Heart left ventricle (tissue), 13 donors: ENCODE measurements at regions not wholly inside any gene's neighbourhood (a gene's known extent, or its start where the extent isn't known, plus 50 kb on each side); places are given as distances from the start of the nearest gene placed in this dataset.
"Not testable (repeated sequence)": the region's sequence is repeated elsewhere in the genome, so short reads cannot be mapped to it uniquely, and the experiment has no call there.

ENCODE experiments used
- POLR2A ChIP-seq, 2 donors: fragments of 450-650 bp; IDR thresholded peaks; one replicate each; pipeline ENCODE4 v1.6.1; 2017; ENCODE audit warnings: antibody characterized with exemption in 2 of 2, mild to moderate bottlenecking in 2 of 2, moderate library complexity in 2 of 2
- TF ChIP-seq, protein P1 (sequence below), 12 donors: fragments of 200-600 bp; sonication (generic) in 4 of 12; IDR thresholded peaks; one replicate each; pipeline versions ENCODE4 v1.5.0 to v1.8.0; 2018 to 2022; ENCODE audit warnings: antibody characterized with exemption in 12 of 12, mild to moderate bottlenecking in 5 of 12
- donor health status: ischemic (EF 13 %, LVEDD 7.1; RV severe dilation, severe dysfunction).
- donor health status: DM: no; HTN: yes; CAD: no.
- donor health status: DM: no; HTN: no; CAD: no.
- donor health status: ischemic (EF 25% LVEDD 6.9; RV normal size, moderate dysfunction).
- donor health status: ischemic (EF 25% LVEDD 5.7; RV mildly dilated, moderate dysfunction).
- donor health status: ischemic (EF 35%, LVEDD 5.7; RV mildly dilated, moderate dysfunction).
- donor health status: nonischemic (EF 11% LVEDD 7.7; RV severe dilation, severe dysfunction).
- donor health status: DM: yes; HTN: yes; CAD: no.
- donor health status: PGD.
- donor health status: ischemic (EF 29% LVEDD 5.4; RV normal size, mild dysfunction).
- donor health status: nonischemic (EF 23%, LVEDD 6.1; RV moderate dilation, normal function).

DNA sequence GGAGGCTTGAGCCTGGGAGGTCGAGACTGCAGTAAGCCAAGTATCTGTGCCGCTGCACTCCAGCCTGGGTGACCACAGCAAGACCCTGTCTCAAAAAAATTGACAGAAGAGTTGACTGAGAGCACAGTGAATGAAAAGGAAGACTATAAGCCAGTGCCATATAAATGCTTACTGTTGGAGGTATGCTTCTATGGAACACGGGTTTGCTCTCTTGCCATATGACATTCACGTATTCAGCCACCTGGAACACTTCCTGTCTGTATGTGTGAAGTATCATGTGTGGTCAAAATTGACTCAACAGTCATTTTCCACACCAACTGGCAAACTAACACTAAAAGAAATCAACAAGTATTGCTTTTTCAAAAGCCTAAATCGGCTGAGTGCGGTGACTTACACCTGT, 71.1 kb upstream of the SPN start:
- TF ChIP-seq, protein P1, sequence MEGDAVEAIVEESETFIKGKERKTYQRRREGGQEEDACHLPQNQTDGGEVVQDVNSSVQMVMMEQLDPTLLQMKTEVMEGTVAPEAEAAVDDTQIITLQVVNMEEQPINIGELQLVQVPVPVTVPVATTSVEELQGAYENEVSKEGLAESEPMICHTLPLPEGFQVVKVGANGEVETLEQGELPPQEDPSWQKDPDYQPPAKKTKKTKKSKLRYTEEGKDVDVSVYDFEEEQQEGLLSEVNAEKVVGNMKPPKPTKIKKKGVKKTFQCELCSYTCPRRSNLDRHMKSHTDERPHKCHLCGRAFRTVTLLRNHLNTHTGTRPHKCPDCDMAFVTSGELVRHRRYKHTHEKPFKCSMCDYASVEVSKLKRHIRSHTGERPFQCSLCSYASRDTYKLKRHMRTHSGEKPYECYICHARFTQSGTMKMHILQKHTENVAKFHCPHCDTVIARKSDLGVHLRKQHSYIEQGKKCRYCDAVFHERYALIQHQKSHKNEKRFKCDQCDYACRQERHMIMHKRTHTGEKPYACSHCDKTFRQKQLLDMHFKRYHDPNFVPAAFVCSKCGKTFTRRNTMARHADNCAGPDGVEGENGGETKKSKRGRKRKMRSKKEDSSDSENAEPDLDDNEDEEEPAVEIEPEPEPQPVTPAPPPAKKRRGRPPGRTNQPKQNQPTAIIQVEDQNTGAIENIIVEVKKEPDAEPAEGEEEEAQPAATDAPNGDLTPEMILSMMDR (IDR thresholded peaks at IDR 0.05): not testable (repeated sequence)
- not testable (repeated sequence) for TF ChIP-seq POLR2A (IDR thresholded peaks at IDR 0.05)
